Ovary (tissue), 7 donors: ENCODE measurements at regions not wholly inside any gene's neighbourhood (a gene's known extent, or its start where the extent isn't known, plus 50 kb on each side); places are given as distances from the start of the nearest gene placed in this dataset.

ENCODE experiments used
- DNase-seq, 5 donors: peaks; one replicate each; pipeline ENCODE4 v3.0.0-alpha.2; 2019 to 2020
- H3K27ac ChIP-seq, 2 donors: fragments of 200-600 bp; one replicate each; pipeline versions ENCODE4 v1.5.1 to v1.8.0; 2019 to 2022
- H3K27me3 ChIP-seq: fragments of 200-600 bp; one replicate; pipeline ENCODE4 v1.8.0; 2022
- H3K36me3 ChIP-seq: fragments of 200-600 bp; sonication (generic); one replicate; pipeline ENCODE4 v1.5.1; 2019
- H3K4me1 ChIP-seq: one replicate; pipeline ENCODE4 v1.8.1; 2013; ENCODE audit warnings: mild to moderate bottlenecking, moderate library complexity; ENCODE audit not compliant: insufficient read depth
- H3K4me3 ChIP-seq: fragments of 200-600 bp; sonication (generic); one replicate; pipeline ENCODE4 v1.5.1; 2017
- H3K9me3 ChIP-seq, 2 donors: fragments of 200-600 bp in 1 of 2; sonication (generic) in 1 of 2; one replicate each; pipeline versions ENCODE4 v1.5.1 to v1.8.1; 2013 to 2019; ENCODE audit warnings: mild to moderate bottlenecking in 1 of 2, moderate library complexity in 1 of 2
- CTCF ChIP-seq, 3 donors: fragments of 450-650 bp in 2 of 3; fragments of 200-600 bp in 1 of 3; IDR thresholded peaks; one replicate each; pipeline versions ENCODE4 v1.5.1 to v1.8.0; 2016 to 2022; ENCODE audit warnings: antibody characterized with exemption in 3 of 3, mild to moderate bottlenecking in 1 of 3
- EP300 ChIP-seq: sonication (generic); formaldehyde crosslinking; IDR thresholded peaks from one replicate; pipeline ENCODE4 v1.6.1; 2017; ENCODE audit warnings: antibody characterized with exemption
- POLR2A ChIP-seq: fragments of 450-650 bp; IDR thresholded peaks from one replicate; pipeline ENCODE4 v1.6.1; 2017; ENCODE audit warnings: antibody characterized with exemption, mild to moderate bottlenecking, moderate library complexity
- WGBS, 3 donors: extraction: QIAGEN DNeasy Blood & Tissue Kit in 1 of 3; methylation state at CpG; one replicate each; pipeline versions ENCODE4 v1.1.5 to v1.1.7; 2013 to 2017; 5-methylcytosine and 5-hydroxymethylcytosine counted together
- intact Hi-C, 4 donors: fragments of 100-400 bp; cut with DNase I; formaldehyde crosslinking; loops; one replicate each; pipeline versions ENCODE4 v1.11.0 to v1.15.1; 2022 to 2023
- donor health status: DM: no; HTN: no; CAD: no; lungs with moderate emphysema.
- donor health status: DM: no; HTN: no; CAD: no.
- donor health status: Bipolar disorder and iron deficiency.
- donor health status: DM: no; HTN: no; CAD: no.
- donor health status: DM: yes; HTN: yes; CAD: no.

DNA sequence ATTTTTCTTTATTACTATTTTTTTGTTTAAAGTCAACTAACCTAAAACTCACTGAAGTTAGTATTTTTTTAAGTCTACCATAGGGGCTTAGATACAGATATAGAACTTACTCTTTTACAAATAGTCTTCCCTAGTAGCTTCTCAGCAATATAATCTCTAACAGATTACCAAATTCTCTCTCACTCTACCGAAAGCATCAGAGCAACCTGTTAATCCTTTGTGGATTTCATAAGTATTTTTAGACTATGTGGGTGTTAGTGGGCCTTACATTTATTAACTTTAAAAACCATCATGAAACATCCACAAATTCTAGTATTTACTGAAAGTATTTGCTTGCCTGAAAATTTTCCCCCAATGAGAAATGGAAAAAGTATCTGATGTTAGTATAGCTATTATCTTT lies 84.6 kb upstream of the TFPI start:
- H3K27ac ChIP-seq: no peak overlapping the region
- no peaks in the 10 kb centered on the region for H3K36me3 ChIP-seq
- H3K4me3 ChIP-seq: no peak overlapping the region
- H3K27me3 ChIP-seq: peaks cover 2% of the 10 kb centered on the region
- no peaks in the 10 kb centered on the region for H3K4me1 ChIP-seq
- no peak for TF ChIP-seq EP300
- TF ChIP-seq POLR2A: no peak
- TF ChIP-seq CTCF (IDR thresholded peaks at IDR 0.05): no peak
- no peak for DNase-seq
- intact Hi-C loops: no loop called here
- no peaks in the 10 kb centered on the region for H3K9me3 ChIP-seq
- 91 to 98% (median 93%) methylated on average over 1 of the region's 1 CpG for WGBS, 3 donors

GRCh38 chr2:187640926-187641510 lies 86.8 kb upstream of the TFPI start:
- H3K9me3 ChIP-seq: no peaks in the 10 kb centered on the region
- TF ChIP-seq CTCF (IDR thresholded peaks at IDR 0.05) (no peak), EP300 (no peak), POLR2A (no peak)
- WGBS, 3 donors: 88 to 92% (median 89%) methylated on average over 6 of the region's 6 CpGs
- no peak for DNase-seq
- H3K4me1 ChIP-seq: no peaks in the 10 kb centered on the region
- peaks cover 2% of the 10 kb centered on the region for H3K27me3 ChIP-seq
- no peak overlapping the region for H3K4me3 ChIP-seq
- H3K27ac ChIP-seq: no peak overlapping the region
- intact Hi-C loops: no loop called here
- no peaks in the 10 kb centered on the region for H3K36me3 ChIP-seq

- no peak overlapping the region for H3K27ac ChIP-seq
- H3K4me3 ChIP-seq: no peak overlapping the region
- WGBS, 3 donors: 80 to 84% (median 83%) methylated on average over 4 of the region's 4 CpGs
- H3K36me3 ChIP-seq: no peaks in the 10 kb centered on the region
- peaks cover 2% of the 10 kb centered on the region for H3K27me3 ChIP-seq
- H3K9me3 ChIP-seq: no peaks in the 10 kb centered on the region
- intact Hi-C loops: no loop called here
- no peak for TF ChIP-seq CTCF (IDR thresholded peaks at IDR 0.05)
- TF ChIP-seq POLR2A: no peak
- TF ChIP-seq EP300: no peak
- H3K4me1 ChIP-seq: no peaks in the 10 kb centered on the region
- no peak for DNase-seq
Observed at GRCh38 chr2:187642498-187642897, 88.3 kb upstream of the TFPI start.

- Histone ChIP-seq H3K4me3 (no peak overlapping the region), H3K36me3 (no peaks in the 10 kb centered on the region), H3K27me3 (peaks cover 2% of the 10 kb centered on the region), H3K9me3 (no peaks in the 10 kb centered on the region), H3K4me1 (no peaks in the 10 kb centered on the region), H3K27ac (no peak overlapping the region)
- intact Hi-C loops: no loop called here
- TF ChIP-seq EP300 (no peak), CTCF (IDR thresholded peaks at IDR 0.05) (no peak), POLR2A (no peak)
- DNase-seq: no peak
Observed at GRCh38 chr2:187644486-187644885, 90.3 kb upstream of the TFPI start.

- Histone ChIP-seq H3K27me3 (peaks cover 2% of the 10 kb centered on the region), H3K36me3 (no peaks in the 10 kb centered on the region), H3K4me1 (no peaks in the 10 kb centered on the region), H3K4me3 (no peak overlapping the region), H3K27ac (no peak overlapping the region), H3K9me3 (no peaks in the 10 kb centered on the region)
- intact Hi-C loops: no loop called here
- WGBS, 3 donors: 79 to 94% (median 81%) methylated on average over 1 of the region's 1 CpG
- no peak for DNase-seq
- no peak for TF ChIP-seq EP300
- no peak for TF ChIP-seq POLR2A
- TF ChIP-seq CTCF (IDR thresholded peaks at IDR 0.05): no peak
Observed at GRCh38 chr2:187644981-187645380, 90.7 kb upstream of the TFPI start.
